EL (cell line): ENCODE measurements at regions not wholly inside any gene's neighbourhood (a gene's known extent, or its start where the extent isn't known, plus 50 kb on each side); places are given as distances from the start of the nearest gene placed in this dataset.
"Not testable (repeated sequence)": the region's sequence is repeated elsewhere in the genome, so short reads cannot be mapped to it uniquely, and the experiment has no call there.

Experiments used
- DNase-seq: peaks from one replicate; pipeline ENCODE4 v3.0.0-alpha.2; 2016

DNA sequence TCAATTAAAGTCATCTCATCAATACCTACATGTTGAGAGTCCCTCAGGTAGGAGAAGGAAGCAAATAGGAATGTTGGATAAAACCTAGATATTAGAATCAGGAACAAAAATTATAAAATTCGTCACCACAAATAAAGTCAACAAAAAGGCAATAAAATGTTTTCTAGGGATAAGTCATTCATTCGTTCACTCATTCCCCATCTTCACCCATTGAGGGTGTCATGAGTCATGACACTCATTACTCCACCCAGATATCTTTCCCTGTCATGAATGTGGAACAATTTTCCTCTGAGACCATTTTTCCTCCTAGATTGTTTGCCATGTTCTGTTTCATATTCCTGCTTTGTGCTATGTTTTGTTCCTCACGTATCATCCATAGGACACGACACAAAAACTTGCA is 50.9 kb upstream of the OLIG3 start:
- no peak for DNase-seq

DNA sequence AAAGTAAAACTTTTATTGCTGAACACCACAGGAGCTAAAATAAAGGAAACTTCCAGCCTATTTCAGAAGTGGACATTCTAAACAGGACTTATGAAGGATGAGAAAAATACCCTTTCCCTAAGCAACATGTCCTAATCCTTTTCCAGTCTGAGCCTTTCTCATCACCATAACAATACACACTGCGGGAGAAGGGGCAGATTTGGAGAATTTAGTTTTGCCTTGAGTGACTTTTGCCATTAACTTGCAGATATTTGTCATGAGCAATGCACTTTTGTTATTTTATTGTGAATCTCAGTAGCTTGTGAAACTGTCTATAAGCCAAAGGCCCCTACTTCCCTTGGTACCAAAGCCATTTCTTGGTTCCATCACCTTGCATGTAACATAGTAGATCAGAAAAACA is 53.0 kb upstream of the OLIG3 start:
- DNase-seq, result no peak

DNA sequence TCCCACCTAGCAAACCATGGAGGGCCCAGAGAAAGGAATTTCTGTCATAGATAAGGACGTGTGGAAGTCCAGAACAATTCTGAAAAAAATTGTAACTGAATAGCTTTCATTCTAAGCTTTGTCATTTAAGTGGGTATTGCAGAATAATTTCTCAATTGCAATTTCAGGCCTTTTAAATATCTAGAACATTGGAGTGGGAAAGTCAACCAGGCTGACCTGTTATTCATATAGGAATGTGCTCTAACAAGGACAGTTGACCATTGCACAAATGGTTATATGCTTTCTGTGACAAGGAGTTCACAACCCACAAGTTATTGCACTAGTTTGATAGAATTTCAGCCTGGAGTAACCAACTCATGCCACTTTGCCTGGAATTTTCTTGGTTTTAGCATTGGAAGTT is 53.4 kb upstream of the OLIG3 start:
- no peak for DNase-seq

DNA sequence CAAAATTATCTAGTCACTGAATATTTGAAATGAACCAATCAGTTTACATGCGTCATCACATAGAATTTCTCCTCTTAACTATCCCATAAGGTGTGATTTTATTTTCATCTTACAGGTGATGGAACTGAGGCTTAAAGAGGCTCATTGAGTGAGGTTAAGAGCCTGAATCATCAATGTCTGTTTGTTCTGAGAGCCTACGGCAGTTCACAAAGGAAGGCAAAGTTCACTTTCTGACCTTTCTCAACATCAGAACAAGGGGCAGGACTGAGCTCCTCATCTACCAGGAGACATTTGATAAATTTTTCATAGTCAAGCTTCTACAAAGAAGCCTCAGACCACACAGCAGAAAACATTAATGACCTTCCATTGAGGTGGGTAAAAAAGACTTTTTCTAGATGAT is 54.9 kb upstream of the OLIG3 start:
- no peak for DNase-seq

DNA sequence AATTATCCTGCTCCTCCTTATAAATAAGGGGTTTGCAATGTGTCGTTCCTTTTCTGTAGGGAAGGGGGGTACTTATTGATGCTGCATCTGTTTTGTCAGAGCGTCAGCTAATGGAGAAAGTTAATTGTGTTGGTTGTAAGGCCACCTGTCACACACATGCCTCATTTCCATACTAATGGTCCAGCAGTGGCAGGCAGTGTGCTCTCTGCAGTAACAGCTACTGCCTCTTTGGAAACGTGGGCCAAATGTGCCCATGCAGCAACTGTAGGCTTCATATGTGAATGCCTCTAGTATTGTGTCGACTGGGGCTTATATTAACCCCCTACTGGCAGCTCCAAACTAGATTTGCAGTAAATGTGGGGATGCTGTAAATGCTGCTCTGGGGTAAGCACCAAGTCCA is 56.3 kb upstream of the OLIG3 start:
- DNase-seq, result no peak

DNA sequence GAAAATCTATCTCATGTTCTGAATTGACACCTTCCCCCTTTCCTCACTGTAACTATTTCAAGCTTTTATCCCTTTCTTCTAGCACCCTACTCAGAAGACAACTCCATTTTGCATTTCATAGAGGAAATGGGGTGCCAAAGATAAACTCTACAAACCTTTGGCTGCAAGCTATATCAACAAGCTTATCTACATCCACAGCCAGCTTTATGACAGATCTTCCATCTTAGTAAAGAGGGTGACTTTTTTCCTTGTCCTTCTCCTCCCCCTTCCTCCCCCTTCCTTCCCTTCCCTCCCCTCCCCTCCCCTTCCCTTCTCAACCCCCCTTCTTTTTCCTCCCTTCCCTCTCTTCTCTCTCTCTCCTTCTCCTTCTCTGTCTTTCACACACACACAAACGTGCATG is 58.0 kb upstream of the OLIG3 start:
- DNase-seq, result no peak

DNA sequence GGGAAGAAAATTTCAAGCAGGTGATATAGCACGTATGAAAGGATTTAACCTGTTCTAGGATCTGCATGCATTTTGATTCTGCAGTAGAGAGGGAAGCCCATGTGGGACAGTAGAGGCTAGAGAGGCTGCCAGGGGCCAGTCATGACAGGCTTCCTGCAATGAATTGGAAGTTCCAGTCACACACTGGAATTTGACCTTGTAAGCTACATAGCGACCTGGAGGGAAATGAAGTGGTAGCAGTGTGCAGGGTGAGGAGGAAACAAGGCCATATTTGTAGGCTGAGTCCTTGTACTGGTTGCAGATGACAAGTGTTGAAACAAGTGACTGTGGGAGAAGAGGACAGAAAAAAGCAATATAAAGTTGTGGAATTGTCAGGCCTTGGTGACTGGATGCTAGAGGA is 58.6 kb upstream of the OLIG3 start:
- DNase-seq, result no peak

DNA sequence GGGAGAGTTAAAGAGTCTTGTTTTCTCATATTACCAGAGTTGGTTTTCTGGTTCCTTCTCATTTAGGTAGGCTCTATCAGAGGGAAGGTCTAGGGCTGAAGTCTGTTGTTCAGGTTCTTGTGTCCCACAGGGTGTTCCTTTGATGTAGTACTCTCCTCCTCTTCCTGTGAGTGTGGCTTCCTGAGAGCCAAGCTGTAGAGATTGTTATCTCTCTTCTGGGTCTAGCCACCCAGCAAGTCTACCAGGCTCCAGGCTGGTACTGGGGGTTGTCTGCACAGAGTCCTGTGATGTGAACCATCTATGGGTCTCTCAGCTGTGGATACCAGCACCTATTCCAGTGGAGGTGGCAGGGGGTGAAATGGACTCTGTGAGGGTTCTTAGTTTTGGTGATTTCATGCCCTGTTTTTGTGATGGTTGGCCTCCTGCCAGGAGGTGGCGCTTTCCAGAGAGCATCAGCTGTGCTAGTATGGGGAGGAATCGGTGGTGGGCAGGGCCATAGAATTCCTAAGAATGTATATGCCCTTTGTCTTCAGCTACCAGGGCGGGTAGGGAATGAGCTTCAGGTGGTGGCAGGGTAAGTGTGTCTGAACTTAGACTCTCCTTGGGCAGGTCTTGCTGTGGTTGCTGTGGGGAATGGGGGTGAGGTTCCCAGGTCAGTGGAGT is 65.5 kb upstream of the OLIG3 start:
- DNase-seq, result not testable (repeated sequence)

DNA sequence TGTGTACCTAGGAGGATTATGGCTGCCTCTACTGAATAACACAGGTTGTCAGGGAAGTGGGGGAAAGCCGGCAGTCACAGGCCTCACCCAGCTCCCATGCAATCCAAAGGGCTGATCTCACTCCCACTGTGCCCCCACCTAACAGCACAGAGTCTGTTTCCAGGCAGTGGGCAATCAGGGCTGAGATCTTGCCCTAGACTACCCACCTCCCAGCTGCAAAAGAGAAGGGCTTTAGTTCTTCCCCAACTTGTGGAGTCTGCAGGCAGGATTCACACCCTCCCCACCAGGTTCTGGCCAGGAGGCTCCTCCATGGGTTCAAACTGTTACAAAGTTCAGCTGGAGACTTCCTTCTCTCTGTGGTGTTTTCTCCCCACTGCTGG is 66.0 kb upstream of the OLIG3 start:
- no peak for DNase-seq

DNA sequence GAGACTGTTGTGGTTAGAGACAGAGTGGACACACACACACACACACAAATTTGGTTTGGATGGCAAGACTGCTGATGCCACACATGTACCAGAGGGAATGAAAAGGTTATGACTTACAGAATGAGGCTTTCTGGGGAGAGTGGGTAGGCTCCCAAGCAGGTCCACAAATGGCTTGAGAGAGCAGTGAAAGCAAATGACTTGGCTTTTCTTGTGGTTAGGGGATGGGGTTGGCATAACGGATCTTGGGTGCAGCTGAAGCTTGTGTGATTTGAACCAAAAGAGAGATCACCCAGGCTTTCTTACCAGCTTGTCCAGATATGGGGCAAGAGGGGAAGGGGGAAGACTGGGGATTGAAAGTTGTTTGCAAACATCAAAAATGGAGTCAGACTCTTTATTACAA is 73.9 kb upstream of the OLIG3 start:
- no peak for DNase-seq

DNA sequence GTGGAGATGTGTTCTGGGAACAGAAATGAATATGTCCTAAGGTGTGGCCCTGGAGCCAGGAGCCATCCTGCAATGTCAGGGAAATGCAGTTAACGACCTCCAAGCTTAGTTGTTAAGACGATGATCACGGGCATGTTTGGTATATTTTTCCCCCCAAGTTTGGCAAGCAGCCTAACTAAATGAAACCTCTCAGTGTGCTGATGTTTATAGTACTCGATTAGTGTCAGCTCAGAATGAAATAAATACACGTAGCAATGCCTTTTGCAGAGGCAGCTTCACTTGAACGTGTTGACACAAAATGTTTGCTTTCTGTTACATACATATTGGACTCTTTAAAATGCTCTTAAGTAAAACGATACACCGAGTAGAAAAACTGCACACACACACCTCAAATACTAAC is 76.2 kb upstream of the OLIG3 start:
- no peak for DNase-seq

DNA sequence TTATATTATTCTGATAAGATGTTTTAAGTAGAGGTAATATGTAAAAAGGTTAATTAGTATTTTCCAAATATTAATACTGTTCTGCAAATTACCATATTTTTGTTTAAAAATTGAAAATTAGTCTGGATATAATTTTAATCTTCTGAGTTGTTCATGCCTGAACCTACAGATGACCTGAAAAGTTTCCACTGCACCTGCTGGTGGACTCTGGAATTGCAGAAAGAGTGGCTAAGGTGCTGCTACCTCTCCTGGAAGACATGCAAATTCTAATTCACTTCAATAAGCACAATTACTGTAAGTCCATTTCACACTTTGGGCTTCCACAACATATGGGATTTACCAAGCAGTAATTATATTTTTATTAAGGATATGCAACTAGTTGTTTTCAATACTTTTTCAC is 77.7 kb upstream of the OLIG3 start:
- DNase-seq, result peak; percentile 32

DNA sequence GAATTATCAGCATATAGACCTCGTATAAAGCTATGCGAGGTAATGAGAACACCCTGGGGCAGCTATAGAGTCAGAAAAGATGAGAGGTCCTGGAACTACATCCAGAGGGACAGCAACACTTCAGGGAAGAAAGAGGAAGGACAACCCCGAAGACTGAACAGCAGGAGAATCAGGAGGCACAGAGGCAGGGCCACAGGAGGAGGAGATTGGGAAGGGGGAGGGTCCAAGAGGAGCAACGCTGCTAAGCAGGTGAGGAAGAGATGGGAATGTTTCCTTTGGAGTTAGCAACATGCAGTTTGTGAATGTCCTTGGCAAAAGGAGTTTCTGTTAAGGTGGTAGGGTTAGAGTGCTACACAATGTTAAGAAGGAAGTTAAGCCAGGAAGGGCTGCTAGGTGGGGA is 79.5 kb upstream of the OLIG3 start:
- DNase-seq, result no peak

DNA sequence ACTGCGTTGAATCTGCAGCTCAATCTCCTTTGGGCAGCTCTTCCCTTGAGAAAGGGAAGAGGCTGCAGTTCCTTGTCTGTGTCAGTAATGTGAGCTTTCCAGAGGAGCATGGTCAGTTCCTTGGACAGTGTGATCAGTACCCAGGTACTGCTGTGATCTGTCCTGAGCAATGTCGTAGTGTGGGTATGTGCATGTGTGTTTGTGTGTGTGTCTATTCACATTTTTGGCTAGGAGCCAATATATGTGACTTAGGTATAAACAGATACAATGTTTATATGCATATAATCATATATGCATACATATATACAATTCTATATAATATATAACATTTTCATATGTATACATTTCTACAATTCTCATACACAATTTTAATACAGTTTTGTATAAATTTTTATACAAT is 85.4 kb upstream of the OLIG3 start:
- DNase-seq, result no peak

DNA sequence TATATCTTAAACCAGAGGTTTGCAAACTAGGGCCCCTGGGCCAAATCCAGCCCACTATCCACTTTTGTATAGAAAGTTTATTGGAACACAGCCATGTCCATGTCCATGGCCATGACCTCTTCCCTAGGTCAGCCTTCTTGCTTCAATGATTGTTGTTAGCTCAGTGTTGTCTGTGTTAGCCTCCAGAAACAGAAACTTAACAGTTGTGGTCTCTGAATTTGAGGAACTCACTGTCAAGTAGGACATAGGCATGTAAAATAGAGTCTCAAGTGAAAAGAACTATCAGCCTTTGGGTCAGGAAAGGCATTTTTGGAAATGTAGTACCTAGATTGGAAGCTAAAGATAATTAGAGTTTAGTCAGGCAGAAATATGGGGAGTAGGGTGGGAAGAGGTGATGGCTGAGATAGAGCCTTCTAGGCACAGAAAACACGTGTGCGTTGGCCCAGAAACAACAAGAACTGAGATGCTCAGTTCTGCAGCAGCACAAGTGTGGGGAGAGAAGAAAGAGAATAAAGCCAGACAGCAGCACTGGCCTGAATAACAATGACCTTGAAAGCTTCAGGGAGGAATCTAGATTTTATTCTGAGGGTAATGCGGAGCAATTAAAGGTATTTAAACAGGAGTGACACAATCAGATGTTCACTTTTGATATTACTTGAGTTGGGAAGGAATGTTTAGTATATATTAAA is 87.0 kb upstream of the OLIG3 start:
- no peak for DNase-seq

DNA sequence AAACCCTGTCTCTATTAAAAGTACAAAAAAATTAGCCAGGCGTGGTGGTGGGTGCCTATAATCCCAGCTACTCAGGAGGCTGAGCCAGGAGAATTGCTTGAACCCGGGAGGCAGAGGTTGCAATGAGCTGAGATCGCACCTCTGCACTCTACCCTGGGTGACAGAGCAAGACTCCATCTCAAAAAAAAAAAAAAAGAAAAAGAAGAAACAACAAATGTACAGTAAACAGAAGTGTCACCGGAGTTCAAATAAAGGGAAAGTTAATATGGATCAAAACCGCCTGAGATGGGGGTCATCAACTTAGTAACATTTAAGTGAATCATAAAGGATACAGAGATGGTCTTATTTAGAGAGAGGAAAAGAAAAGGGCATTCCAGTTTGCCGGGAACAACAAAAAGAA is 89.3 kb upstream of the OLIG3 start:
- not testable (repeated sequence) for DNase-seq

DNA sequence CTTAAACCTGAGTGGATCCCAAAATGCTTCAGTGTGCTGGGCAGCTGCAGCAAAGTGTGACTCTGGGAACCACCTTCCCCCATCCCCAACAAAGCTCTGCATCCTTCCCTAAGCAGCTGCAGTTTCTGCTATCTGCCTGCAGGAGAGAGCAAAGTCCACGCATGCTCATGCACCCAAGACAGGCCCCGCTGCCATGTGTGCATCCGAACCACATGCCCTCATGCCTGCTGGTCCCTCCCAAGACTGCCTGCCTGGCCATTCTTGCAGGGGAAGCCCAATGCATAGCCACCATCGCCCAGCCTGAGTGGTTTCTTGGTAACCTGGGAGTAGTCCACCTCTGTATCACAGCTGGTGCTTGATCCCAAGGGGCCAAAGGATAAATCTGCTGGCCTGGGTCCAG is 94.3 kb upstream of the OLIG3 start:
- no peak for DNase-seq

DNA sequence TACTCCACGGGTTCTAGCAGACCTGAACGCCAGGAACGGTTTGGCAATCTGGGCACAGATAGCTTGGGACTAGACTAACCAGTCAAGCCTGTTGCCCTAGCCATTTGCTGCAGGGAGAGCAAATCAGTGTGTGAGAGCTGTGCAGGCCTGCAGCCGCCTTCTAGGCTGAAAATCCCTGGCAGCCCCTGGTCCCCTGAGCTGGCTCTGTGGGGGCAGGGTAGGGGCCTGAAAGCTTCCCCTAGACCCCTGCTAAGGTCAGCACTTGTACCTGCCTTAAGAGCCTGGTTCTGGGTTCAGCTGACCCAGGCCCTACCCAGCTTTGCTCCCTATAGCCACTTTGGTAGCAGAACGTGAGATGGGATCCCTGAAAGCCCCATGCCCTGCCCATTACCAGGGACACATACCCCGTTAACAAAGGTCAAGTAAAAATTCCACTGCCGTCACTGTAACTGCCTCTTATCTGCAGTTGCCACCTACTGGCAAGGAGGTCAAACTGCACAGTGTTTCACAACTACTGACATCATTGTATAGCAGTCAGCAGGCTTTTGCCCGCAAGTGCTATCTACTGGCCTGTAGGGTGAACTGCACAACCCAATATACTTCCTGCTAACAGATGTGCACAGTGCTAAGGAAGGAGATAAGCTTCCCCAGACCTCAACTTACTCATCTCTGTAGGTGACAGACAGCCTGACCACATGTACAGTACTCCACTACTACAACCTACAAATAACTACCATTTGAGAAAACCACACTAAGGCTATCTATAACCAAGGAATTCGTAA is 95.1 kb upstream of the OLIG3 start:
- peak; percentile 55 for DNase-seq

DNA sequence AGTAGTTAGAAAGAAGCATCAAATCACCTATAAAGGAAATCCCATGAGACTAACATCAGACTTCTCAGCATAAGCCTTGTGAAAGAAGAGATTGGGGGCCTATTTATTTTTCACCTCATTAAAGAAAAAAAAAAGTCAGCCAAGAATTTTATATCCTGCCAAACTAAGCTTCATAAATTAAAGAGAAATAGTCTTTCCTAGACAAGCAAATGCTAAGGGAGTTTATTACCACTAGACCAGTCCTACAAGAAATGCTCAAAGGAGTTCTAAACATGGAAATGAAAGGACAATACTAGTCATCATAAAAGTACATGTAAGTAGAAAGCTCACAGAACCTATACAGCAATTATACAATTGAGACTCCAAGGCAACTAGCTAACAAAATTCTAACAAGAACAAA is 96.5 kb upstream of the OLIG3 start:
- DNase-seq, result no peak

DNA sequence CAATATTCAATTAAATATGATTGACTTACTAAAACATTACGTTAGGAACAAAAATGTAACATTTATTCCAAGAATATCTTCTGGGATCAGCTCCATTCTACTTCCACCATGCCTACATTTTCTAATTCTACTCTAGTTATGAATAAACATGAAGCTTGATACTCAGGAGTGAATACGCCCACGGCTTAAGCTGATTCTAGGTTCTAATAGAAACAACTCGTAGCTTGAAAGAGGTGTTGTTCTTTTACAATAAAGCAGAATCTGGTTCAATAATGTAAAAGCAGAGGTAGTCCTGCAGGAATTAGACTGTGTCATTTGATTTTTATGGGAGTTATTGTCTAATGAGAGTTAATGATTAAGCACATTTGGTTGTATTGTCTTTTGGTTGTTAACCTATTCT is 107.3 kb upstream of the OLIG3 start:
- DNase-seq, result no peak

DNA sequence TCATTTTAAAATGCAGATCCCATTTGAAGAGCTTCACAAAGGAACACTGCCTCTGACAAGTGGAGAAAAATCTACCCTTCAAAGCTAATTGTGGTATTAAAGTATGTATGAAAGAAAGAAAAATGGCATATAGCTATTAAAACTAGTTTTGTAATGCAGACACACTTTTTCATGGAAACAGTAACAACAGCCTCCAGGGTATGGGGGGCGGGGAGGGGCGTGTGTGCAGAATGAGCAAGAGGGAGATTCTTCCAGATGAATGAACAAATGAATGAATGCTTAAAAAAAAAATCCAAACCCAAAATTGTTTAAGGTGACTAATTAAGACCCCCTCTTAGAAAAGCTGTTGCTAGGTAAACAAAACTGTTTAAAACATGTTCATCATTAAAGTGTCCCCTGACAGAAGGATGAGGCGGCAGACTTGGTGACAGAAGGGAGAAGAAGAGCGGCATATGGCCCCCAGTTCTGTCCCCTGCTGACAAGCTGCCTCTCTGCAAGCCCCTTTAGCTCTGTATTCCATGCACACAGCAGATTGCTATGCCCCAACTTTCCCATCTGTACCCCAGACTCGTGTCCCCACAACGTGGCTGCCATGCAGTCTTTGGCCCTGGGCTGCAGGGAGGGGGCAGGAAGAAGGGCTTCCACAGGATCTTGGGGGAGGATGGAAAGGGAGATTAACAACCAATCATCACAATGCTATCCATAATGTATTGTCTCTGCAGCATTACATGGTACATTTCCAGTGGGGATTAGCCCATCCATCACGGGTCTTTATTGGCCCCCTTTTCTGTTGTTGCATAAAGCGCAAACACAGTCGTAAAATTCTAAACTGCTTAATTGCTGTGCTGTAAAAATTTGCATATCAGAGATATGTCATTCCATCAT is 108.4 kb upstream of the OLIG3 start:
- DNase-seq, result no peak

DNA sequence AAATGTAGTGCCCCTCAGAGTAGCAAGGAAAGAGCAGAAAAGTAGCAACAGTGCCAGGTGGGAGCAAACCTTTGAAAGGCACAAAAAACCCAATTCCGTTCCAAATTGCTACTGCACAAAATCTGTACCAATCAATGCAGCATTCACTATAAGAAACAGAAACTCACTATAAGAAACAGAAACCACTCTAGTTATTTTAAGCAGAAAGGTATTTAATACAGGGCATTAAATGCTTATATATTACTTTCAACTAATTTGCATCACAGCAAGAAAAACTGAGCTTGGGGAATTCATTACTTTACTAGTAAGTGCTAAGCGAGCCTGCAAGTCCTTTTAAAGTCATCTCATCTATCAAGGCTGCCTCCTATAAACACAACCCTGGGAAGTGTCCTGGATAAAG is 116.5 kb upstream of the OLIG3 start:
- no peak for DNase-seq

DNA sequence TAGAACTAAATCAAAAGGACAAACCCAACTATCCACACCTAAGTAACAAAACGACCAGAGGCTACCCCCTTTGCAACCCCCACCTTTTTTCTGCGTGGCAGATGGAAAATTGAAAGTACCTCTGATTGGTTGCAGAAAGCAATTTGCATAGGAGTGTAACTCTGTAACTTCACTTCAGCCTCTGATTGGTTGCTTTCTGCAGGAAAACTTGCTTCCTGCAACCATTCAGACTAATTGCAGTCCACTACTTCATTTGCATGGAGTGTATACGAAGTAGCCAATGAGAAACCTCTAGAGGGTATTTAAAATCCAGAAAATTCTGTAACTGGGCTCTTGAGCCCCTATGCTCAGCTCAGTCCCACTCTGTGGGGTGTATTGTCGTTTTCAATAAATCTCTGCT is 129.1 kb upstream of the OLIG3 start:
- DNase-seq, result peak; percentile 4
